Fibroblast of lung (primary cell): ENCODE measurements at regions not wholly inside any gene's neighbourhood (a gene's known extent, or its start where the extent isn't known, plus 50 kb on each side); places are given as distances from the start of the nearest gene placed in this dataset.

ENCODE experiments used
- CTCF ChIP-seq, 2 donors: IDR thresholded peaks in 1 of 2; conservative IDR thresholded peaks in 1 of 2; 1 replicate in 1 of 2; 2 replicates in 1 of 2; pipeline ENCODE4 v1.5.1; 2011 to 2012; ENCODE audit warnings: low read length in 2 of 2, control low read depth in 1 of 2, inconsistent platforms in 1 of 2, low read depth in 1 of 2, mild to moderate bottlenecking in 1 of 2
- EZH2 ChIP-seq: IDR thresholded peaks from 2 replicates; pipeline ENCODE4 v1.5.1; 2012; ENCODE audit warnings: low read length, control low read depth, mild to moderate bottlenecking; ENCODE audit errors: missing control alignments

- TF ChIP-seq CTCF (conservative IDR thresholded peaks at IDR 0.05 in 1 of 2, IDR thresholded peaks at IDR 0.05 in 1 of 2; ENCODE audit: low read depth in 1 of 2, low read length in 2 of 2) (no peak), EZH2 (no peak)
Measured at GRCh38 chr12:28097221-28097620, 93.0 kb upstream of the CCDC91 start.
